ENCODE measurements at regions not wholly inside any gene's neighbourhood (a gene's known extent, or its start where the extent isn't known, plus 50 kb on each side); places are given as distances from the start of the nearest gene placed in this dataset.

GRCh38 chr18:25612466-25612865, 260.5 kb upstream of the ZNF521 start:
- Histone ChIP-seq H2AFZ (no peak overlapping the region), H3K4me1 (replicated peaks; ENCODE audit: insufficient read depth) (no peaks in the 10 kb centered on the region), H3K79me2 (ENCODE audit: low read depth) (no peaks in the 10 kb centered on the region), H3F3A (ENCODE audit: insufficient read depth, low read depth) (no peaks in the 10 kb centered on the region), H3K9me2 (ENCODE audit: insufficient read depth) (no peaks in the 10 kb centered on the region), H3K4me2 (no peak overlapping the region), H3K27ac (no peak overlapping the region), H3K4me3 (no peak overlapping the region), H3K27me3 (ENCODE audit: insufficient read depth, low read depth) (no peaks in the 10 kb centered on the region), H3K9me3 (ENCODE audit: insufficient read depth, low read depth) (no peaks in the 10 kb centered on the region), H4K20me1 (ENCODE audit: insufficient read depth) (no peaks in the 10 kb centered on the region), H3K36me3 (ENCODE audit: low read depth) (no peaks in the 10 kb centered on the region)
- DNase-seq, result no peak
- CTCF ChIA-PET, result no interaction called here
- intact Hi-C loops (cut with micrococcal nuclease; ENCODE audit: unreplicated experiment), result no loop called here
- no TSS peak for BruUV-seq (replicated peaks)
- POLR2A ChIA-PET (ENCODE audit: unreplicated experiment), result no interaction called here
- TF ChIP-seq CTCF (conservative IDR thresholded peaks at IDR 0.05) (no peak), EZH2 (IDR thresholded peaks at IDR 0.05; ENCODE audit: low read depth) (no peak)

- no peak for DNase-seq
Observed at GRCh38 chr18:25608091-25608490, 256.1 kb upstream of the ZNF521 start.

GRCh38 chr18:25604894-25605597, 253.1 kb upstream of the ZNF521 start:
- BruUV-seq (replicated peaks), result no TSS peak

More at GRCh38 chr18:25608091-25608490, 256.1 kb upstream of the ZNF521 start:
- Histone ChIP-seq H3K9me2 (ENCODE audit: insufficient read depth) (no peaks in the 10 kb centered on the region), H3K4me1 (replicated peaks; ENCODE audit: insufficient read depth) (no peaks in the 10 kb centered on the region), H3K27ac (no peak overlapping the region), H3F3A (ENCODE audit: insufficient read depth, low read depth) (no peaks in the 10 kb centered on the region), H3K36me3 (ENCODE audit: low read depth) (no peaks in the 10 kb centered on the region), H3K4me2 (no peak overlapping the region), H3K4me3 (no peak overlapping the region), H4K20me1 (ENCODE audit: insufficient read depth) (no peaks in the 10 kb centered on the region), H3K79me2 (ENCODE audit: low read depth) (no peaks in the 10 kb centered on the region), H3K27me3 (ENCODE audit: insufficient read depth, low read depth) (peaks cover 16% of the 10 kb centered on the region; the same call in 1 of the 2 replicates), H2AFZ (no peak overlapping the region), H3K9me3 (ENCODE audit: insufficient read depth, low read depth) (no peaks in the 10 kb centered on the region)
- POLR2A ChIA-PET (ENCODE audit: unreplicated experiment), result no interaction called here
- intact Hi-C loops (cut with micrococcal nuclease; ENCODE audit: unreplicated experiment), result no loop called here
- no TSS peak for BruUV-seq (replicated peaks)
- TF ChIP-seq CTCF (conservative IDR thresholded peaks at IDR 0.05) (no peak), EZH2 (IDR thresholded peaks at IDR 0.05; ENCODE audit: low read depth) (no peak)
- CTCF ChIA-PET, result no interaction called here

More at GRCh38 chr18:25604894-25605597, 253.1 kb upstream of the ZNF521 start:
- Histone ChIP-seq H3K36me3 (ENCODE audit: low read depth) (no peaks in the 10 kb centered on the region), H3K9me3 (ENCODE audit: insufficient read depth, low read depth) (no peaks in the 10 kb centered on the region), H3K4me2 (no peak overlapping the region), H3K4me1 (replicated peaks; ENCODE audit: insufficient read depth) (no peaks in the 10 kb centered on the region), H3K79me2 (ENCODE audit: low read depth) (no peaks in the 10 kb centered on the region), H2AFZ (no peak overlapping the region), H3K4me3 (no peak overlapping the region), H3K27me3 (ENCODE audit: insufficient read depth, low read depth) (peaks cover 16% of the 10 kb centered on the region; the same call in 1 of the 2 replicates), H3F3A (ENCODE audit: insufficient read depth, low read depth) (no peaks in the 10 kb centered on the region), H3K27ac (no peak overlapping the region), H4K20me1 (ENCODE audit: insufficient read depth) (no peaks in the 10 kb centered on the region), H3K9me2 (ENCODE audit: insufficient read depth) (no peaks in the 10 kb centered on the region)
- ChIA-PET CTCF (no interaction called here), POLR2A (ENCODE audit: unreplicated experiment) (no interaction called here)
- DNase-seq, result no peak
- intact Hi-C loops (cut with micrococcal nuclease; ENCODE audit: unreplicated experiment), result no loop called here
- TF ChIP-seq EZH2 (IDR thresholded peaks at IDR 0.05; ENCODE audit: low read depth), result no peak
- no peak for TF ChIP-seq CTCF (conservative IDR thresholded peaks at IDR 0.05)

Measured in PC-9 (cell line).